ENCODE measurements at regions not wholly inside any gene's neighbourhood (a gene's known extent, or its start where the extent isn't known, plus 50 kb on each side); places are given as distances from the start of the nearest gene placed in this dataset.

- no peak for DNase-seq (ENCODE audit: low spot score)
Observed at GRCh38 chr6:101212640-101213039, 180.9 kb upstream of the GRIK2 start.

GRCh38 chr6:101222007-101222406 lies 171.5 kb upstream of the GRIK2 start:
- no peak for DNase-seq (ENCODE audit: low spot score)

- no peak for DNase-seq (ENCODE audit: low spot score)
Observed at GRCh38 chr6:101224751-101225150, 168.8 kb upstream of the GRIK2 start.

- peak; percentile 11 for DNase-seq (ENCODE audit: low spot score)
Observed at GRCh38 chr6:101226677-101227135, 166.8 kb upstream of the GRIK2 start.

- DNase-seq (ENCODE audit: low spot score) = no peak
Observed at GRCh38 chr6:101230866-101231265, 162.6 kb upstream of the GRIK2 start.

GRCh38 chr6:101231606-101232235 lies 161.8 kb upstream of the GRIK2 start:
- DNase-seq (ENCODE audit: low spot score) = no peak

- peak; percentile 71 for DNase-seq (ENCODE audit: low spot score)
Observed at GRCh38 chr6:101232961-101233360, 160.5 kb upstream of the GRIK2 start.

- no peak for DNase-seq (ENCODE audit: low spot score)
Observed at GRCh38 chr6:101236709-101237108, 156.8 kb upstream of the GRIK2 start.

- no peak for DNase-seq (ENCODE audit: low spot score)
Observed at GRCh38 chr6:101241442-101241841, 152.1 kb upstream of the GRIK2 start.

GRCh38 chr6:101249470-101249869 lies 144.0 kb upstream of the GRIK2 start:
- no peak for DNase-seq (ENCODE audit: low spot score)

GRCh38 chr6:101257163-101257562 lies 136.3 kb upstream of the GRIK2 start:
- no peak for DNase-seq (ENCODE audit: low spot score)

- DNase-seq (ENCODE audit: low spot score) = no peak
Observed at GRCh38 chr6:101259505-101259904, 134.0 kb upstream of the GRIK2 start.

GRCh38 chr6:101263596-101263995 lies 129.9 kb upstream of the GRIK2 start:
- no peak for DNase-seq (ENCODE audit: low spot score)

GRCh38 chr6:101266063-101266462 lies 127.4 kb upstream of the GRIK2 start:
- DNase-seq (ENCODE audit: low spot score) = no peak

GRCh38 chr6:101268541-101268940 lies 125.0 kb upstream of the GRIK2 start:
- DNase-seq (ENCODE audit: low spot score) = no peak

GRCh38 chr6:101275251-101275650 lies 118.3 kb upstream of the GRIK2 start:
- no peak for DNase-seq (ENCODE audit: low spot score)

- no peak for DNase-seq (ENCODE audit: low spot score)
Observed at GRCh38 chr6:101276066-101276465, 117.4 kb upstream of the GRIK2 start.

- no peak for DNase-seq (ENCODE audit: low spot score)
Observed at GRCh38 chr6:101279410-101279809, 114.1 kb upstream of the GRIK2 start.

- DNase-seq (ENCODE audit: low spot score) = no peak
Observed at GRCh38 chr6:101281266-101281665, 112.2 kb upstream of the GRIK2 start.

- DNase-seq (ENCODE audit: low spot score) = no peak
Observed at GRCh38 chr6:101284131-101284530, 109.4 kb upstream of the GRIK2 start.

GRCh38 chr6:101286146-101286545 lies 107.4 kb upstream of the GRIK2 start:
- DNase-seq (ENCODE audit: low spot score) = no peak

GRCh38 chr6:101290346-101290745 lies 103.2 kb upstream of the GRIK2 start:
- no peak for DNase-seq (ENCODE audit: low spot score)

- DNase-seq (ENCODE audit: low spot score) = no peak
Observed at GRCh38 chr6:101294051-101294638, 99.4 kb upstream of the GRIK2 start.

GRCh38 chr6:101294676-101295075 lies 98.8 kb upstream of the GRIK2 start:
- DNase-seq (ENCODE audit: low spot score) = no peak

All from cerebellar cortex (tissue), 1 donor.